HuH-7 (cell line): ENCODE measurements at regions not wholly inside any gene's neighbourhood (a gene's known extent, or its start where the extent isn't known, plus 50 kb on each side); places are given as distances from the start of the nearest gene placed in this dataset.
"Not testable (repeated sequence)": the region's sequence is repeated elsewhere in the genome, so short reads cannot be mapped to it uniquely, and the experiment has no call there.

ENCODE experiments used
- DNase-seq: peaks from one replicate; pipeline ENCODE4 v3.0.0; 2011; ENCODE audit warnings: low spot score

DNA sequence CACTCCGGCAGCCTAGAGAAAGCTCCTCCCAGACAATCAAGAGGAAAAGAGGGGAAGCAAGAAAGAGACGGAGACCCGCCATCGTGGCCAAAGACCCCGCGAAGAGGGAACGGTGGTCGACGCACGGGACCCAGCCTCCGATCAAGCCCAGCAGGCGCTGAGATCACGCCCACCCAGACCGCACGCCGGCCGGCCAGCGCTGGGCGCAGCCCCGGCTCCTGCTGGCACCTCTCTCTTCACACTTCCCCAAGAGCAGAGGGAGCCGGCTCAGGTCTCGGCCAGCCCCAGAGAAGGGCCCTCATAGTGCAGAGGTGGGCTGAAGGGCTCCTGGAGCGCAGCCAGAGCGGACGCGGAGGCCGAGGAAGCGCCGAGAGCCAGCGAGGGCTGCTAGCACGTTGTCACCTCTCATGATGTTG is 918.4 kb upstream of the ADAMTS5 start:
- DNase-seq: no peak

DNA sequence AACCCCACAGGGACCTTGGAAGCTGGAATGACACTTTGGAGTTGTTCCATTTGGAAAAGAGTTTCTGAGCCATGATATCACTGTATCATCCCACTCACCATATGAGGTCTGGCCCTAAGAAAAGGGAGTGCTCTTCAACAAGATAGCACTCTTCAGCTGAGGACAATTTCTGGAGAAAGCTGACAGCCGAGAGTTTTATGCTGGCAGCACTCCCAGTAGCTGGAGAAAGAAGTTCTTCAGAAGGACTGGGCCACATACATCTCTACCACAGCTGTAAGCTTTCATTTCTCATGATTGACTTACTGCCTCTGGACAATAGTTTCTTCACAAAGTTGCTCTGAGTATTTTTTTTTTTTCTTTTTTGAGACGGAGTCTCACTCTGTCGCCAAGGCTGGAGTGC is 914.4 kb upstream of the ADAMTS5 start:
- not testable (repeated sequence) for DNase-seq

DNA sequence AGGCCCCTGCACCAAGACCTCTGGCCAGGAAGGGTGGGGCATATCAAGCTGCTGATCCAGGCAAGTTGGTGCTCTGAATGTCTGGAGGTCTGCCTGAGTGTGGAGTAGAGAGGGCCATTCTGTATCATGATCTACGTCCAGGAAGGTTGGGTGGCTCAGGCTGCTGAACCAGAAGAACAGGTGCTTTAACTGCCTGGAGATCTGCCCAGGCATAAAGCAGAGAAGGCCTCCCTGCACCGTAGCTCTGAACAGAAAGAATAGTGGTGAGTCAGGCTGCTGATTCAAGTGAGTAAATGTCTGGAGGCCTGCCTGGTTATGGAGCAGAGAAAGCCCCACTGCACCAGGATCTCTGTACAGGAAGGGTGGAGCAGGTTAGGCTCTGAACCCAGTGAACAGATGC is 905.5 kb upstream of the ADAMTS5 start:
- DNase-seq: not testable (repeated sequence)

DNA sequence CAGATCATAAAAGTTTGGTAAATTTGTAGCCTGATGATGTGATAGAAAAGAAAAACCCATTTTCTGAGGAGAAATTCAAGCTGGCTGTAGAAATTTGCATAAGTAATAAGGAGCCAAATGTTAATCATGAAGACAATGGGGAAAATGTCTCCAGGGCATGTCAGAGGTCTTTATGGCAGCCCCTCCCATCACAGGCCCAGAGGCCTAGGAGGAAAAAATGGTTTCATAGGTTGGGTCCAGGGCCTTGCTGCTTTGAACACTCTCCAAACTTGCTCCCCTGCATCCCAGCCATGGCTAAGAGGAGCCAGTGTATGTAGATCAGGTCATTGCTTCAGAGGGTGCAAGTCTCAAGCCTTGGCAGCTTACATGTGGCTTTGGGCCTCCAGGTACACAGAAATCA is 903.9 kb upstream of the ADAMTS5 start:
- not testable (repeated sequence) for DNase-seq

DNA sequence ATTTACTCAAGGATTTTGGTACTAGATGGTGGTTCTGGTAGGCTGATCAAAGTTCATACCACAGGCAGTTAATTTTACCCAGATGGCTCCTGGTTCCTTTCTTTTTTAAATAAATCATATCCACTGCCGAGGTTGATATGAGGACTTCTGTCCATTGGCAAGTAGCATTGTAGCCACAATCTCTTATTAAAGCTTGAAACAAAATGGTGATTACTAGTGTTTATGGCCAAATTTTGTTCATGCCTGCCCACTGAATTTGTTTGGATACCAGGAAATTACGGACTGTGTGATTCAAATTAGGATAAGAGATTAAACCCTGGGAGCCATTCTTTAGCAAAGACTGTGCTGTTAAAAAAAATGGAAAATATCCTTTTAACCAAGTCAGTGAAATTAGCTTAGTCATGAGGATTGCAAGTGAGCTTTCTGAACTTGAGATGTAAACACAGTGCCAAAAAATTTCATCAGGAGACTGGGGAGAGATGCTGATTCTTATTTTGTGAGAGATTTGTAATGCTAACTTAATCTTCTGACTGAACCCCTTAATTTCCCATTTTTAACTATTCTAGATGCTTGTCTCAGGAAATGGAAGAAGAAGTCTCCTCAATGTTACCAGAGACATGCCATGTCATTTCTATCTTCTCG is 893.5 kb upstream of the ADAMTS5 start:
- not testable (repeated sequence) for DNase-seq

DNA sequence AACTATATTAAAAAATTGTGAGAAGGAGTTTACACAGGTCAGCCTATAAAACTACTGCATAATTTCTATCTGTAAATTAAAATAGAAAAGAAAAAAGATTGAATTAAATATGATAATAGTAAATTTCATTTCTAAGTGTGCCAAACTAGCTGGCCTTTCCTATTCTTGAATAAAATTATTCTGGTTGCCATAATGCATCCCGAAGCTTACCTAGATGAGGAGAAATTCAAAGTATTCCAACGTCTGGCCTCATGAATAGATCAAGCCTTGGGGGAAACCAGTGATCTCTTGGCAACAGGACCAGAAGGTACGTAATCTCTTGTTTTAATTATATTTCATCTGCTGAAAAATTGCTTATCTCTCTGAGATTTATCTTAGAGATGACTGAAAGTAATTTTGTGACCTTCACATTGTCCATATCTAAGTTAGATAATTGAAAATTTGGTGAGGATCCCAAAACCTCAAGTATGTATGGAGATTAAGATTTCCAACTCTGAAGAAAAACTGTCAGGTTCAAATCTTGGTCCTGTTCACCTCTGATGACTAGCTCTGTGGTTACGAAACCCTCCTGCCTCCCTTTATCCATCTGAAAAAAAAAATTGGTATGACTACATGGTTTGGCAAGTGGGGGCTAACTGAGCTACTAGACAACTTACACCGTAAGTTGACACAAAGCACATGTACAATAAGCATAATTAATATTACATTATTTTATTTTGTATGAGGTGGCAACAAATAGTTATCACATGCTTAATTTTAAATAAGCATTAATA is 891.4 kb upstream of the ADAMTS5 start:
- not testable (repeated sequence) for DNase-seq

DNA sequence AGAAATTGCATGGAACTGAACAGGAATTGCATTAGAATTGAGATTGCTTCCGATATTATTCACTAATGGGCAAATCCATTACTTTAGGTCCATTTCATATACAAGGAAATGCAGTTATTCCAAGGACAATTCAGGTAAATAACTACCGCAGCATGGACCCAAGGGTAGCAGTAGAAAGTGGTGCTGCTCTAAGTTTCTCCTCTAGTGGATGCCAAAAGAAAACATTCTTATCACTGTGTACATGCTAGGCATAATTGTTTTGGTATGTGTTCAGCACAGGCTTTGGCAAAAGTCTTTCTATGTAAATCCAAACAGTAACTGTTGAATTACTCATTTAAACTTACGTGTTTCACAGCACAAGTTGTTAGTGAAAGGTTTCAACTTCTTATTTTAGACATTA is 890.1 kb upstream of the ADAMTS5 start:
- not testable (repeated sequence) for DNase-seq

DNA sequence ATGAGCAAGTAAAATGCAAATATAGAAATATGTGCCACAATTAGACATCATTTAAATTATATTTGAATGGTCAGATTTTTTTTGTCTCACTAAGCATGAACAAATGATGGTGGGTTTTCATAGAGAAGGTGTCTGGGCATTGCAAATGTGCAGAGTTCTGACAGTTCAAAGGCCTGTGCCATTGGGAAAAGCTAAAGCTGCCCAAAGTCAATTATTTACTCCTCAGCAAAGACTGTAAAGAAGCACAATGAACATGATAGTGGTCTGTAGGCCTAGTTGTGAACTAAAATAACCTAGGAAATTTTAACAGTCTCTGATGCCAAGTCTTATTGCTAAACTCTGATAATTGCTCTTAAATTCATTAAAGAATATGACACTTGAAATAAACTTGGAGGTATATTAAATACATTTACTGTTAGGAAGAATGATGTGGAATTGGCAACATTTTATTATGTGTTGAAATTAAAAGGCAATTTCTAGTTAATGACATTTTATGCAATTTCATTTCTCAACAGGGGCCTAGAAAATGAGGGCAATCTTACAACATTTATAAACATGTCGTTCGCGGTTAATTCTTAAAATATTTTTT is 874.3 kb upstream of the ADAMTS5 start:
- no peak for DNase-seq

DNA sequence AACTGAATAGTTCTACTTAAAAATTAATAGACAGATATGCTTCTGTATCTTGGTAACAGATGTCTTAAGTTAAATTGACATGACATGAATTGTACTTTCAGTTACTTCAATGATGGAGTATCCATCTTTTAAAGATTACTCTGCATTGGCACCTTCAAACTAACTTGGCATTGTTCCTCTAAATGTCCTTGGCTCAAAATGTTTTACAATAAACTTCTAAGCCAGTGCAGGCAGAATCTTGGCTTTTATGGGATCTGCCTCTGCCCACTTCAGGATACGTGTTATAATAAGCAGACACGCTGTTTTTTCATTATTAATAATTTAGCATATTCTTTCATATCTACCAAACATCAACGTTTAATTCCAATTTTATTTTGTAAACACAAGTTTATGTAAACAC is 873.4 kb upstream of the ADAMTS5 start:
- DNase-seq: no peak

DNA sequence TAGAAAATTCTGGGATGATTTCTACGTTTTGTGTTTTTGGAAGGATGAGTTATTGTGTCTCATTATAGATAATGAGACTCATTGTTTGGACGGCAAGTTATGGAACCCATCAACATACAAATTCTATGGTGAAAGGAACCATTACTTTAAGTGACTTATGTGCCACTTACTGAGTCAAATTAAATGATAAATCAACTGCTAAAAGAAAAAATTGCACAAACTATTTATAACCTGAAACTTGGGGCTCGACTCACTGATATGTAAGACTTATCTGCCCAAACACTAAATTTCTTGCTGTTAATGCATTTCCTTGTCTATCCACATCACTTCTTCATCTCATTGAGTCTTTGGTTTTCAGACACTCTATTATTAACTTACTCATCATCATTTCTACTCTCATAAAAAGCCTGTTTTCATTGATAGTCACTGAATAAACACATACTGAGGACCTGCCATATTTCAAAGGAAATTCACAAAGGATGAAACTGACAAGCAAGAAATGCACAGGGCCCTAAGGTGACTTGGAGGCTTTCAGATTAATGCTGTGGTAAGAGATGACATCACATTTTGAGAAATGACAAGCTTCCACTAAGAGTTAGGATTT is 872.7 kb upstream of the ADAMTS5 start:
- DNase-seq: no peak

DNA sequence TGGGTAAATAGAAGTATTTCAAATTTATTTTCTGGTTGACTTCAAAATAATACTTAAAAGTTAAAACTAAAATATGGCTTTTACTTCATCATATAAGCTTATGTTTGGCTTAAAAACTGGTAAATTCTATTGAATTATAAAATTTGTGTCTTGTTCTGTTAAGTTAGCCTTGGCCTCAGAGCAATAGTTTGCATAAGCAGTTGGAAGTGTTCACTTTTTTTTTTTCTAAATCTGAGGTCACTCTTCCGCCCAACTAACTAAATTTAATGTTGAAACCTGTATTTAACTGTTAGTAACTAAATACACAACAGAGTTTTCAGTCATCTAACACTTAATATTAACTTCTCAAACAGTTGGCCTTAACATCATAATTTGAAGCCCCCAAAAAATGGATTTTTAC is 871.7 kb upstream of the ADAMTS5 start:
- DNase-seq: no peak

DNA sequence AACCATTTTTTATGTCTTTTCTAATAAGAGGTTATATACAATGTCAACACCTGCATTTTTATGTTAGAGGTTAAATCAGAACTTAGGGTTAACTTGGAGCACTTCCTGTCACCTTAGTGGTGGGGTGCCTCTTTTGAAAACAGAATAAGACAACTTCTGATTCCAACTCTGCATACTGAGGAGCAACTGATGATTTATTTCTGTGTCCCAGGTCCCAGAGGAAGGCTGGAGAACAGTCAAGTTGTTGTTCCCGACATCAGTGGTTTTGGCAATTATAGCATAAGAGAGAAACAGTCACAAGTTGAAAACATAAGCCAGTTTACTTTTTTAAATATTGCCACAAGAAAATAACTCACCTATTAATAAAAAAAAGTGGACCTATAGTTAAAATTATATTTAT is 871.0 kb upstream of the ADAMTS5 start:
- DNase-seq: no peak

DNA sequence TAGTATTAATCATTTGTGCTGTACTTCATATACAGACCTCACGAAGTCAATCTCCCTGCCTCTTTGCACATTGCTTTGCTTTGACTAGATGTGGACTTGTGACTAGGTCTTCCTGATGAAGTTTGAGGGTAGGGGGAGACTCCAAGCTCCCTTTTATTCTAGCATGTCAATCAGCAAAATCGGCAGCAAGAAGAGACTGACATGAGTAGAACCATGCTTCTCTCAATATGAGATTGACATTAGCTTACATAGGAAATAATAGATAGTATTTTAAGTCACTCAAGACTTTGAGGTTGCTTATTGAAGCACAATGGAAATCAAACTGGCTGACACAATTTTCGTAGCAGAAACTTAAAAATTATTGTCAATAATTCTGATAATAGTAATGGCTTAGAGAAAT is 866.4 kb upstream of the ADAMTS5 start:
- no peak for DNase-seq

DNA sequence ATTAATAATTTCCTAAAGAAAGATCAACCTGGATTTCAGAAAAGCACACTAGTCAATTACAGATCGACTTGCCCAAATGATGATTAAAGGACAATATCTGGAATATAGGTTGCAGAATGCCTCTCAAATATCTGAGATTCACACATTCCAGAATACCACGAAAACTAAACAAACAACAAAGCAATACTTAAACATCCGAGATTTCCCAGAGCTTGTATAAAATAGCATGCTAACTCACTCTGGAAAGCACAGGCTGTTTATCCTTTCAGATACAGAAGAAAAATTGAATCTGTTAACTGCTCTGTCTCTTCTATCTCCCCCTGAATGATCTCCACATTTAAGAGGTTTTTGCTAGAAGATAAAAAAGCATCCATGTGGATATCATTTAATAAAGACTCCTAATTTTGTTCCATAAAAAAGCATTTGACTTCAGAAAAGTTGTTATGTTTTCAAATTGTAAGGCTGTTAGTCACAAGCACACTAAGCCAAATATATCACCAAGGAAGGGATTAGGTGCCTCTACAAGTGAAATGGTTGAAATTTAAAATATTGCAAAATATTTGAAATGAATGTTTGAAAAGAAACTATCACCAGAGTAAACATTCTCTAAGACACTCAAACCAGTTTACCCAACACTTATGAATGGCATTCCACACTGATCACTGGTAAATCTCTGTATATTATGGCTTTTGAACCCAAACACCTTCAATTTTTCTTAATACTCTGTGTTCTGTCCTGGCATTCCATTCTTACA is 865.1 kb upstream of the ADAMTS5 start:
- no peak for DNase-seq

DNA sequence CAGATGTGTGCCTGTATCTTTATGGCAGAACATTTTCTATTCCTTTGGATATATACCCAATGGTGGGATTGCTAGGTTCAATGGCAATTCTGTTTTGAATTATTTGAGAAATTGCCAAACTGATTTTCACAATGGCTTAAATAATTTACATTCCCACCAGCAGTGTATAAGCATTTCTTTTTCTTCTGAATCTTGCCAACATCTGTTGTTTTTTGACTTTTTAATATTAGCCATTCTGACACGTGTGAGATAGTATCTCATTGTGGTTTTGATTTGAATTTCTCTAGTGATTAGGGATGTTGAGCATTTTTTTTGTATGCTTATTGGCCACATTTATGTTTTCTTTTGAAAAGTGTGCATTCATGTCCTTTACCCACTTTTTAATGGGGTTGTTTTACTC is 864.3 kb upstream of the ADAMTS5 start:
- DNase-seq: no peak

DNA sequence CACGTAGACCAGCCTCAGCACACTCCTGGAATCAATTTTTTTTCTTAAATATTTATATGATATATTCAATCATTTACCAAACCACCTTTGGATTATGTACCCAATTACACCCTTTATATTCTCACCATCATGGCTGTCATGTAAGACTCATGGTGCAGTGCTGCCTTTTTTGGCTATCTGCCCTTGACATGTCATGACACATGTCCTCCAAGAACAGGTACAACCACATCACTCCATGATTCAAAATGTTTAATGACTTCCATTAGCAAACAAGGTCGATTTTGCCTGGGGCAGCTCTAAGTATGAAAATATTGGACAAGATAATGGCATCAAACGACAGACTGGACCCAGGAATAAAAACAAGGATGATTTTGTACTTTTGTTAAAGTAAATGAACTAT is 861.1 kb upstream of the ADAMTS5 start:
- DNase-seq: no peak

DNA sequence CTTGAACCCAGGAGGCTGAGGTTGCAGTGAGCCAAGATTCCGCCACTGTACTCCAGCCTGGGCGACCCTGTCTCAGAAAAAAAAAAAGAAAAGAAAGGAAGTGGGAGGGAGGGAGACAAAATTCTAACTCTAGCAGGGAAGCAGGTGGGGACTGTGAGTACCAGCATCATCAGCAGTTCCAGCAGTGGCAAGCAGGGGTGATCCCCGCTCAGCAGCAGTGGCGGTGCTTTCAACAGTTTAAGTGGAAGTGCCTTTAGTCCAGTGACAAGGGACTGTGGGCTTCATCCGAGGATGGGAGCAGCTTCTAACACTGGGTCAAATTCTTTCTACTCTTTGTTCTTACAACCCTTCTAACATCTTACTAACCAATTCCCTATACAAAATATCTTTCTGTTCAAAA is 858.1 kb upstream of the ADAMTS5 start:
- no peak for DNase-seq

DNA sequence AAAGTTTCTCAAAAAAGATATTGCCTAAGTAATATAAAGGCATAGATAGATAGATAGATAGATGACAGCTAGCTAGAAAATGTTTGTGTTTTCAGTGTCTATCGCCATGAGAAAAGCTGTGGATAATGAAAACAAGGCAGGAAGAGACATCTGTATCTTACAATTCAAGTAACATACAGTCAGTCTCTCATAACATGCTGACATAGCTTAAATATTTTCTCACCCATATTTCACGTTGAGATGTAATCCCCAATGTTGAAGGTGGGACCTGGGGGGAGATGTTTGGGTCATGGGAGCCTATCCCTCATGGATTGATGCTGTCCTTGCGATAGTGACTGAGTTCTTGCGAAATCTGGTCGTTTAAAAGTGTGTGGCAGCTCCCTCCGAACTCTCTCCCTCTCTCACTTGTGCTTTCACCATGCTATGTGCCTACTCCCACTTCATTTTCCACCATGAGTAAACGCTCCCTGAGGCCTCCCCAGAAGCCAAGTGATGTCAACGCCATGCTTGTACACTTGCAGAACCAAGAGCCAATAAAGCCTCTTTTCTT is 856.8 kb upstream of the ADAMTS5 start:
- DNase-seq: no peak

DNA sequence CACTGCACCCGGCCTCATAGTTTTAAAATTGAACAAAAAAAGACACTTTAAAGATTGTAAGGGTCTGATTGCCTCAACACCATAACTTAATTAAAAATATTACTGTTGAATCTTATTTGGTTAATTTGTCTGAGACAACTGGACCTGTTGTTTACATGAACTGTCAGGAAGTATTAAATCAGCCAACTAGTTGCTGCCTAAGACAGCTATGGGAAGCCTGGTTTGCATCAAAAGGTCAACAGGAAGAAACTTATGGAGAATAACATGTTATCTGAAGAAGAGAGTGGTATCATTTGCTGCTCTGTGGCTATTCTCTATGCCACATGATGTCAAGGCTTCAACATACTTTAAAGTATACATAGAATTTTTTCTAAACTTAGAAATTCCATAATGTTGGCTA is 853.5 kb upstream of the ADAMTS5 start:
- DNase-seq: no peak

DNA sequence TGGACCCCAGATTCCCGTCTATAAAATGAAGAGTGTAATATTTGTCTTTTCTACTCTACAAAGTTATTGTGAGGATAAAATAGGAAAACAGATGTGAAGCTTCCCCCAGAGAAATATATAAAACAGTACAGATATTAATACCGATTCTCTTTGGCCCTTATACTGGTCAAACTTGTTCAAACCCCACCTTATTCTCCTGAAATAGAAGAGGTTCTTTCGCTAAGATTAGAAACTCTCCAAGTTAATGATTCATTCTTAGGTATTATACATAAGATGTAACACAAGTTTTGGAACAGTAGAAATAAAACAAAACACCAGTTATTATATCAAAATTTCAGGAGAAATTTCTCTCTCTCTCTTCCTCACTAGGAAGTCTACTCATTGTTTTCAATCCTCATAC is 852.4 kb upstream of the ADAMTS5 start:
- no peak for DNase-seq

DNA sequence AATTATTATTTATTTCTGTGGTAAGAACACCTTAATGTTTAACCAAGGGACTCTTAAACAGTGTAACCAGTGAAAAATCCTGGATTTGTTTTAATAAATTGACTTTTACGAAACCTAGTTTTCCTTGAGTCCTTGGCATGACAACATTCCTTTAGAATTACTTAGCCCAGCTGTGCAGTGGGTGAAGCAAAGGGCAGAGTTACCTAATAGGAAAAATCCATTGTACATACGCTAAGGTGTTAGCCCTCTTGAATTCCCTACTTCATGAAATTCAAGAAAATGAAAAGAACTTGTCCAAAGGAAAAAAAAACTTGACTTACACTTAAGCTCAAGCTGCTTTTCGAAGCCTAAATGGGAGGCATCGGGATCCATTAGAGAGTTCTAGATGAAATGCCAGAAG is 852.0 kb upstream of the ADAMTS5 start:
- no peak for DNase-seq
